ENCODE measurements at regions not wholly inside any gene's neighbourhood (a gene's known extent, or its start where the extent isn't known, plus 50 kb on each side); places are given as distances from the start of the nearest gene placed in this dataset.

DNA sequence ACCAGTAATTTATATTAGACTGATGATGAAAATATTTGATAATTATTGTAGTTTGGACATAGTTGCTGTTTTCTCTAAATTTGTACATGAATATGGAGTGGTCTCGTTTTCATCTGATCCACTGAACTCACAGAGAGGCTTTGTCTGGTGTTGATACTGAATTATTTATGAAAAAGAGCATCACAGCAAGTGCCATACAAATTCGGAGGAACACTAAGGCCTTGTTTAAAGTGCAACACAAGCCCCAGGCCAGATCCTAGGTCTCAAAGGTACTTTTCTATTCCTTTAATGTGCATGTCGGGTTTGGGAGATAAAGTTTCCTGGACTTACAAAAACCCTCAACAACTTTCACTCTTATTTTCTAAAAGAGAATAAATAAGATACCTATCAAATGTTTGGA, 796.8 kb upstream of the EPHA6 start:
- Histone ChIP-seq H3K27me3 (ENCODE audit: control insufficient read depth, low read length) (no peaks in the 10 kb centered on the region), H3F3A (ENCODE audit: control insufficient read depth, insufficient read depth) (no peaks in the 10 kb centered on the region), H3K4me1 (ENCODE audit: control insufficient read depth, low read length) (no peaks in the 10 kb centered on the region), H3K9me3 (ENCODE audit: control insufficient read depth, insufficient read depth, low read length) (no peaks in the 10 kb centered on the region), H3K4me3 (ENCODE audit: low read length) (no peak overlapping the region), H3K36me3 (ENCODE audit: control insufficient read depth, low read length) (no peaks in the 10 kb centered on the region), H4K20me1 (ENCODE audit: control insufficient read depth, insufficient read depth, low read depth, low read length) (no peaks in the 10 kb centered on the region), H3K79me2 (ENCODE audit: control insufficient read depth, low read length) (no peaks in the 10 kb centered on the region), H3K9me2 (replicated peaks; ENCODE audit: control insufficient read depth, low read length) (no peaks in the 10 kb centered on the region), H3K27ac (ENCODE audit: low read depth, low read length) (no peak overlapping the region), H3K4me2 (ENCODE audit: low read length) (no peak overlapping the region)
- no peak for TF ChIP-seq EZH2phosphoT487 (IDR thresholded peaks at IDR 0.05; ENCODE audit: borderline replicate concordance, low read length)
- TF ChIP-seq, protein P1, sequence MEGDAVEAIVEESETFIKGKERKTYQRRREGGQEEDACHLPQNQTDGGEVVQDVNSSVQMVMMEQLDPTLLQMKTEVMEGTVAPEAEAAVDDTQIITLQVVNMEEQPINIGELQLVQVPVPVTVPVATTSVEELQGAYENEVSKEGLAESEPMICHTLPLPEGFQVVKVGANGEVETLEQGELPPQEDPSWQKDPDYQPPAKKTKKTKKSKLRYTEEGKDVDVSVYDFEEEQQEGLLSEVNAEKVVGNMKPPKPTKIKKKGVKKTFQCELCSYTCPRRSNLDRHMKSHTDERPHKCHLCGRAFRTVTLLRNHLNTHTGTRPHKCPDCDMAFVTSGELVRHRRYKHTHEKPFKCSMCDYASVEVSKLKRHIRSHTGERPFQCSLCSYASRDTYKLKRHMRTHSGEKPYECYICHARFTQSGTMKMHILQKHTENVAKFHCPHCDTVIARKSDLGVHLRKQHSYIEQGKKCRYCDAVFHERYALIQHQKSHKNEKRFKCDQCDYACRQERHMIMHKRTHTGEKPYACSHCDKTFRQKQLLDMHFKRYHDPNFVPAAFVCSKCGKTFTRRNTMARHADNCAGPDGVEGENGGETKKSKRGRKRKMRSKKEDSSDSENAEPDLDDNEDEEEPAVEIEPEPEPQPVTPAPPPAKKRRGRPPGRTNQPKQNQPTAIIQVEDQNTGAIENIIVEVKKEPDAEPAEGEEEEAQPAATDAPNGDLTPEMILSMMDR (IDR thresholded peaks at IDR 0.05; ENCODE audit: low read depth, low read length, poor library complexity, severe bottlenecking), result no peak

DNA sequence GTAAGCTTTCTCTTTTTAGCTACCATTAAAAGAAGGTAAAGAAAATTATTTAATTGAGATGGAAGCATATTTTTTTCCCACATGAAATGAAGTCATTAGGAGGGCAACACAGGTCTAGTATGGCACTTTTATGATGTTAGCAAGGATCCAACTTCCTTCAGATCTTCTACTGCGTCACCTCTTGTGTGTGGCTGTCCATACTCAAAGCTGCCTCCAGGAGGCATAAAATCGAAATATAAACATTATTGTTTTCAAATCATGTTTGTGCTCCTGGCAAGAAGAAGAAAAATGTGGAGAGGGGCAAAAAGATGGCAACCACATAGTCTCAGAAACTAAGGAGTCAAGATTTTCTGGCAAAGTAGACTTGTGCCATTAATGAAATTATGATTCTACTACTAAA, 791.7 kb upstream of the EPHA6 start:
- H3K27ac ChIP-seq (ENCODE audit: low read depth, low read length), result no peak overlapping the region
- no peaks in the 10 kb centered on the region for H3F3A ChIP-seq (ENCODE audit: control insufficient read depth, insufficient read depth)
- no peak overlapping the region for H3K4me2 ChIP-seq (ENCODE audit: low read length)
- H4K20me1 ChIP-seq (ENCODE audit: control insufficient read depth, insufficient read depth, low read depth, low read length), result no peaks in the 10 kb centered on the region
- no peak overlapping the region for H3K4me3 ChIP-seq (ENCODE audit: low read length)
- H3K9me2 ChIP-seq (replicated peaks; ENCODE audit: control insufficient read depth, low read length), result no peaks in the 10 kb centered on the region
- no peaks in the 10 kb centered on the region for H3K4me1 ChIP-seq (ENCODE audit: control insufficient read depth, low read length)
- H3K36me3 ChIP-seq (ENCODE audit: control insufficient read depth, low read length), result no peaks in the 10 kb centered on the region
- no peaks in the 10 kb centered on the region for H3K9me3 ChIP-seq (ENCODE audit: control insufficient read depth, insufficient read depth, low read length)
- H3K79me2 ChIP-seq (ENCODE audit: control insufficient read depth, low read length), result no peaks in the 10 kb centered on the region
- no peaks in the 10 kb centered on the region for H3K27me3 ChIP-seq (ENCODE audit: control insufficient read depth, low read length)
- TF ChIP-seq EZH2phosphoT487 (IDR thresholded peaks at IDR 0.05; ENCODE audit: borderline replicate concordance, low read length), result no peak
- TF ChIP-seq, protein P1 (IDR thresholded peaks at IDR 0.05; ENCODE audit: low read depth, low read length, poor library complexity, severe bottlenecking), result no peak

DNA sequence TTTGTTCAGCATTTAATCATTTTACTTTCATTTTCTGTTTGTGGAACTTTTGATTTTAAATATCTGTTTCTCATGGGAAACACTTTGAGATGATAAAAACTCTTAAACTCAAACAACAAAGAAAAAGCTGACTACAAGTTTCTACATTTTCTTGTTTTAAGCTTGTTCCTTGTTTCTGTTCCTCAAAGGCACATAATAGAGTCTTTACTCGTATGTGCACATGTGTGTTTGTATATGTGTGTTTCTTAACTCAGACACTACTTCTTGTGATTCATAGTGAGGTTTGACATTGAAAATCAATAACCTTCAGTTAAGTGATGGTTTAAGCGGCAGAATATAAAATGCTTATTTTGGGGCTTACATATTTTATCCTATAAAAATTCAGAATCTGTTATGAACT, 786.7 kb upstream of the EPHA6 start:
- Histone ChIP-seq H3K79me2 (ENCODE audit: control insufficient read depth, low read length) (no peaks in the 10 kb centered on the region), H3K4me2 (ENCODE audit: low read length) (no peak overlapping the region), H3K36me3 (ENCODE audit: control insufficient read depth, low read length) (no peaks in the 10 kb centered on the region), H4K20me1 (ENCODE audit: control insufficient read depth, insufficient read depth, low read depth, low read length) (no peaks in the 10 kb centered on the region), H3K27ac (ENCODE audit: low read depth, low read length) (no peak overlapping the region), H3K9me2 (replicated peaks; ENCODE audit: control insufficient read depth, low read length) (no peaks in the 10 kb centered on the region), H3K4me3 (ENCODE audit: low read length) (no peak overlapping the region), H3K27me3 (ENCODE audit: control insufficient read depth, low read length) (no peaks in the 10 kb centered on the region), H3K9me3 (ENCODE audit: control insufficient read depth, insufficient read depth, low read length) (no peaks in the 10 kb centered on the region), H3F3A (ENCODE audit: control insufficient read depth, insufficient read depth) (no peaks in the 10 kb centered on the region), H3K4me1 (ENCODE audit: control insufficient read depth, low read length) (no peaks in the 10 kb centered on the region)
- TF ChIP-seq EZH2phosphoT487 (IDR thresholded peaks at IDR 0.05; ENCODE audit: borderline replicate concordance, low read length), result no peak
- TF ChIP-seq, protein P1 (IDR thresholded peaks at IDR 0.05; ENCODE audit: low read depth, low read length, poor library complexity, severe bottlenecking), result no peak

DNA sequence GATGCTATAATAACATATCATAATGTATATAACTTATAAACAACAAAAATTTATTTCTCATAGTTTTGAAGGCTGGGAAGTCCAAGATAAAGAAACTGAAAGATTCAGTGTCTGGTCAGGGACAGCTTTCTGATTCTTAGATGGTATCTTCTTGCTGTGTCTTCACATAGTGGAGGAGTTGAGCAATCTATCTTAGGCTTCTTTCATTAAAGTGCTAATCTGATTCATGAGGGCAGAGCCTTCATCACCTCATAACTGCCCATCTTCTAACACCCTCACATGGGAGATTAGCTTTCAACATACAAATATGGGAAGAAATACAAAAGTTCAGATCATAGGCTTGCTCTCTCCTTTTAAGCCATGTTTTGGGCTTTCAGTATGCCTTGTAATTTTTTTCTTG, 774.8 kb upstream of the EPHA6 start:
- Histone ChIP-seq H3K4me3 (ENCODE audit: low read length) (no peak overlapping the region), H3K4me1 (ENCODE audit: control insufficient read depth, low read length) (no peaks in the 10 kb centered on the region), H4K20me1 (ENCODE audit: control insufficient read depth, insufficient read depth, low read depth, low read length) (no peaks in the 10 kb centered on the region), H3K79me2 (ENCODE audit: control insufficient read depth, low read length) (no peaks in the 10 kb centered on the region), H3K9me2 (replicated peaks; ENCODE audit: control insufficient read depth, low read length) (no peaks in the 10 kb centered on the region), H3K36me3 (ENCODE audit: control insufficient read depth, low read length) (no peaks in the 10 kb centered on the region), H3K4me2 (ENCODE audit: low read length) (no peak overlapping the region), H3F3A (ENCODE audit: control insufficient read depth, insufficient read depth) (no peaks in the 10 kb centered on the region), H3K9me3 (ENCODE audit: control insufficient read depth, insufficient read depth, low read length) (no peaks in the 10 kb centered on the region), H3K27me3 (ENCODE audit: control insufficient read depth, low read length) (no peaks in the 10 kb centered on the region), H3K27ac (ENCODE audit: low read depth, low read length) (no peak overlapping the region)
- TF ChIP-seq, protein P1 (IDR thresholded peaks at IDR 0.05; ENCODE audit: low read depth, low read length, poor library complexity, severe bottlenecking), result no peak
- TF ChIP-seq EZH2phosphoT487 (IDR thresholded peaks at IDR 0.05; ENCODE audit: borderline replicate concordance, low read length), result no peak

Data from DOHH2 (cell line).